ENCODE measurements at regions not wholly inside any gene's neighbourhood (a gene's known extent, or its start where the extent isn't known, plus 50 kb on each side); places are given as distances from the start of the nearest gene placed in this dataset.

DNA sequence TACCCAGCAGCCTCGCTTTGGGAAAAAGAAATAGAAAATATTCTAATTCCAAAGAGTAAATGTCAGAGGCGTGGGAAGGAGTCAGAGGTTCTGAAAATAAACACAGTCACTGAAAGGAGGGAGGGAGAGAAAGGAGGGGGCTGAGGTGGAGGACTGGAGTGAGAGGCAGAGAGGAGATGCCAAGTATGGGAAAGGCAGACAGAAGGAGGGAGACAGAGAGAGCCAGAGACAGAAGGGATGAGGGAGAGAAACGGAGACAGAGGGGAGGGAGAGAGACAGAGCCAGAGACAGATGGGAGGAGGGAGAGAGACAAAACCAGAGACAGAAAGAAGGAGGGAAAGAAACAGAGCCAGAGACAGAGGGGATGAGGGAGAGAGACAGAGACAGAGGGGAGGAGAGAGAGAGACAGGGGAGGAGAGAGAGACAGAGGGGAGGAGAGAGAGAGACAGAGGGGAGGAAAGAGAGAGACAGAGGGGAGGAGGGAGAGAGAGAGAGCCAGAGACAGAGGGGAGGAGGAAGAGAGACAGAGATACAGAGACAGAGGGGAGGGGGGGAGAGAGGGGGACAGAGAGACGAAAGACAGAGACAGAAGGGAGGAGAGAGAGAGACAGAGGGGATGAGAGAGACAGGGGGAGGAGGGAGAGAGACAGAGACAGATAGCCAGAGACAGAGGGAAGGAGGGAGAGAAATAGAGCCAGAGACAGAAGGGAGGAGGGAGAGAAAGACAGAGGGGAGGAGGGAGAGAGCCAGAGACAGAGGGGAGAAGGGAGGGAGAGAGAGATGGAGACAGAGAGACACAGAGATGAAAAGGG is 525.5 kb downstream of the MATN1 start:
- TF ChIP-seq, protein P1, sequence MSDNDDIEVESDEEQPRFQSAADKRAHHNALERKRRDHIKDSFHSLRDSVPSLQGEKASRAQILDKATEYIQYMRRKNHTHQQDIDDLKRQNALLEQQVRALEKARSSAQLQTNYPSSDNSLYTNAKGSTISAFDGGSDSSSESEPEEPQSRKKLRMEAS (IDR thresholded peaks at IDR 0.05; ENCODE audit: low read depth, low read length), result no peak
- TF ChIP-seq POLR2A (IDR thresholded peaks at IDR 0.05; ENCODE audit: extremely low read depth, insufficient read length) (no peak), MYC (IDR thresholded peaks at IDR 0.05; ENCODE audit: low read depth, low read length) (no peak)
- DNase-seq (ENCODE audit: low read depth), result no peak
- H3K4me3 ChIP-seq (ENCODE audit: low read depth, low read length), result no peak overlapping the region

DNA sequence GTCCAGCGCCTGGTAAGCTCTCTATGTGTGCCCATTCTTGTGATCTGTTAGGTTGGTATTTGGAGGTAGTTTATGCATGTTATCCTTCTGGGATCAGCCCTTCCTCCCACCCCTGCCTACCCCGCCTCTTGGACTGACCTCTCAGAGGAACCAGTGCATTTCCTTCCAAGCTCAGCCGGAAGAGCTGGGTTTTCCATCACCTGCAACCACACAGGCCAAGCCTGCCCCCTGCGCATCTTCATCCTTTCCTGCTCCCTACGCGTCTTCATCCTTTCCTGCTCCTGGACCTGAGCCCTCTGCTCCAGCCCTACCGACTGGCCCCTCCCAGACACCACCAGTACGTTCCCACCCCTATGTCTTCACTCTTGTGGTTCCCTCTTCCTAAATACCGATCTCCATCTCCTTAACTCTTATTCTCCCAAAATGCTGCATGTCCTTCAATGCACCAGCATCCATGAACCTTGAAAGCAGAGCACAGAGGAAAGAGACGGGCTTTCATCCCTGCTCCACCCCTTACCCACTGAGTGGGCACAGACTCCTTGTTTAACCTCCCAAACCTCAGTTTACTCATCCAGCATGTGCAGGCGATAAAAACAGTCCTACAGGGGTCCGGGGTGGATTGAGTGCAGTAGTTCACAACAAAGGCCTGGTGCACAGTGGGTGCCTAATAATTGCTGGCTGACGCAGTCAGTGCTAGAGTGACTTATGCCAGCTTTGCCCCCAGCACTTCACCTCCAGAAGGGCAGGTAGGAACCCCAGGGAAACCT is 526.3 kb downstream of the MATN1 start:
- TF ChIP-seq, protein P2, sequence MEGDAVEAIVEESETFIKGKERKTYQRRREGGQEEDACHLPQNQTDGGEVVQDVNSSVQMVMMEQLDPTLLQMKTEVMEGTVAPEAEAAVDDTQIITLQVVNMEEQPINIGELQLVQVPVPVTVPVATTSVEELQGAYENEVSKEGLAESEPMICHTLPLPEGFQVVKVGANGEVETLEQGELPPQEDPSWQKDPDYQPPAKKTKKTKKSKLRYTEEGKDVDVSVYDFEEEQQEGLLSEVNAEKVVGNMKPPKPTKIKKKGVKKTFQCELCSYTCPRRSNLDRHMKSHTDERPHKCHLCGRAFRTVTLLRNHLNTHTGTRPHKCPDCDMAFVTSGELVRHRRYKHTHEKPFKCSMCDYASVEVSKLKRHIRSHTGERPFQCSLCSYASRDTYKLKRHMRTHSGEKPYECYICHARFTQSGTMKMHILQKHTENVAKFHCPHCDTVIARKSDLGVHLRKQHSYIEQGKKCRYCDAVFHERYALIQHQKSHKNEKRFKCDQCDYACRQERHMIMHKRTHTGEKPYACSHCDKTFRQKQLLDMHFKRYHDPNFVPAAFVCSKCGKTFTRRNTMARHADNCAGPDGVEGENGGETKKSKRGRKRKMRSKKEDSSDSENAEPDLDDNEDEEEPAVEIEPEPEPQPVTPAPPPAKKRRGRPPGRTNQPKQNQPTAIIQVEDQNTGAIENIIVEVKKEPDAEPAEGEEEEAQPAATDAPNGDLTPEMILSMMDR (IDR thresholded peaks at IDR 0.05; ENCODE audit: low read depth, low read length), result no peak
- no peak for TF ChIP-seq POLR2A (IDR thresholded peaks at IDR 0.05; ENCODE audit: extremely low read depth, insufficient read length)
- TF ChIP-seq MYC (IDR thresholded peaks at IDR 0.05; ENCODE audit: low read depth, low read length), result no peak
- TF ChIP-seq, protein P1 (IDR thresholded peaks at IDR 0.05; ENCODE audit: low read depth, low read length), result no peak
- no peak overlapping the region for H3K4me3 ChIP-seq (ENCODE audit: low read depth, low read length)
- no peak for DNase-seq (ENCODE audit: low read depth)

DNA sequence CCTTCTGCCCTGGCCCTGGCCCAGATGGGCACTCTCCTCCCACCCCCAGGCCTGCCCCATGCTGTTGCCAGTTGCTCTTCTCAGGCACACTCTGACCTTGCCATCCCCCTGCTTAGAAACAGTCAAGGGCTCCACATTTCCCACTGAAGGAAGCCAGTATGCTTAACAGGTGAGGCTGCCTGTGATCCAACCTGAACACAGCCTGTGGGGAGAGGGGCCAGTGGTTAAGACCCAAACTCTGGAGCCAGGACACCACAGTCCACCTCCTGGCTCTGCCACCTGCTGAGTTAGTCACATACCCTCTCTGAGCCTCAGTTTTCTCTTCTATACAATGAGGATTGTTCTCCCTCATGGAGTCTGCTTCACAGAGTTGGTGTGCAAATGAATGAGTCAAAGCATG is 526.9 kb downstream of the MATN1 start:
- no peak overlapping the region for H3K4me3 ChIP-seq (ENCODE audit: low read depth, low read length)
- no peak for DNase-seq (ENCODE audit: low read depth)
- TF ChIP-seq, protein P2 (IDR thresholded peaks at IDR 0.05; ENCODE audit: low read depth, low read length), result no peak
- no peak for TF ChIP-seq POLR2A (IDR thresholded peaks at IDR 0.05; ENCODE audit: extremely low read depth, insufficient read length)
- TF ChIP-seq, protein P1 (IDR thresholded peaks at IDR 0.05; ENCODE audit: low read depth, low read length), result no peak
- no peak for TF ChIP-seq MYC (IDR thresholded peaks at IDR 0.05; ENCODE audit: low read depth, low read length)

DNA sequence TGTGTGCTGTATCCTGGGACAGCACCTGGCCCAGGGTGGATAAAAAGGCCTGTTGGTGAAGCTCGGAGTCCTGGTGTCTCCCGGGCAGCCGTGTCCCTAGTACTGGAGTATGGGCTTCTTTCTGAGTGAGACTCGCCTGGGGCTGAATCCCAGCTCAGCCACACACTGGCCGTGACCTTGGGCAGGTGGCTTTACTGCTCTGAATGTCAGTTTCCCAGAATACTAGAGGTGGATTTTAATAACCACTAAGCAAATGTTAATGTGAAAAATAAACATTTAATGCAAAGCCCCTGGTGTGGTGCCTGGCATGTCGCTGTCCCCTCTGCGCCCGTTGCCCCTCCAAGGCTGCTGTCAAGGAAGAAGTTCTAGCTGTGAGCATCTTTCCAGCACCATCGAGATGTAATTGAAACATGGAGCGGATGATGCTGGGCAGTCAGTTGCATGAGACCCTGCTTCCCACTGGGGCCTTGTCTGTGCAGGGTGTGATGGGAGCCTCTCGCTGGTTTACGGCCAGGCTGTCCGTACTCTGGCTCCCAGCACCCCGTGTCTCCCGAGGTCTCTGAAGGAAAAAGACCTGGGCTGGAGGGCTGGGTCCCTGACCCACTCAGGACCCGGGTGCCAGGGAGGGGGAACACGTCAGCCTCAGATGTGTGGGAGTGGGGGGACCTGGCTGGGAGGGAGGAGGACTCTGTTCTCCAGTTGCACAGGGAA is 527.8 kb downstream of the MATN1 start:
- no peak for DNase-seq (ENCODE audit: low read depth)
- TF ChIP-seq MYC (IDR thresholded peaks at IDR 0.05; ENCODE audit: low read depth, low read length) (no peak), POLR2A (IDR thresholded peaks at IDR 0.05; ENCODE audit: extremely low read depth, insufficient read length) (no peak)
- TF ChIP-seq, protein P1 (IDR thresholded peaks at IDR 0.05; ENCODE audit: low read depth, low read length), result no peak
- TF ChIP-seq, protein P2 (IDR thresholded peaks at IDR 0.05; ENCODE audit: low read depth, low read length), result no peak
- H3K4me3 ChIP-seq (ENCODE audit: low read depth, low read length), result no peak overlapping the region

DNA sequence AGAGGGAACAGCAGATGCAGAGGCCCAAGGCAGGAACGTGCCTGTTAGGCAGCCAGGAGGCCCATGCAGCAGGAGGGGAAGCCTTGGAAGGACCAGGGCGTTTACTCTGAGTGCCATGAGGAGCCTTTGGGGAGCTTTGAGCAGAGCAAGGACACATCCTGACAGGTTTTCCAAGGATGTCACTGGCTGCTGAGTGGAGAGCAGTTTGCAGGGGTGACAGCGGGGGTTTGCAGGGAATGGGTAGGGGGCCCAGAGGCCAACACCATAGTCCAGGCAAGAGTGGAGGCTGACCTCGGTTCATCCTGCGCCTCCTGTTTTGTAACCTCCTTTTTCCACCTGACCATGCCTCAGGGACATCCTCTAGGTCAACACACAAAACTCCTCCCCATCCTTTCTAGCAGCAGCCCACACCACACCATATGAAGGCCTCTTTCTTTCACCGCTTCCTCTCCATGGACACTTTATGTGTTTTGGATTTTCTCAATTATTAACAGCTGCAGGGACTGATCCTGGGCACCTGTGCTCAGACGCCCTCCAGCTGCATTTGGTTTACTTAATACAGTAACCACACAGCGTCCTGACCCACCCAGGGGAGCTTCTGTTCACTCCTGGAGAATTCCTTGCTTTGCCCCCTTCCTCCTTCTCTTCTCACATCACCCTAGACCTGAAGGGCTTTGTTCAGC is 528.5 kb downstream of the MATN1 start:
- H3K4me3 ChIP-seq (ENCODE audit: low read depth, low read length), result no peak overlapping the region
- no peak for TF ChIP-seq POLR2A (IDR thresholded peaks at IDR 0.05; ENCODE audit: extremely low read depth, insufficient read length)
- TF ChIP-seq, protein P1 (IDR thresholded peaks at IDR 0.05; ENCODE audit: low read depth, low read length), result no peak
- TF ChIP-seq, protein P2 (IDR thresholded peaks at IDR 0.05; ENCODE audit: low read depth, low read length), result no peak
- no peak for TF ChIP-seq MYC (IDR thresholded peaks at IDR 0.05; ENCODE audit: low read depth, low read length)
- DNase-seq (ENCODE audit: low read depth), result no peak

Data from NB4 (cell line).